ENCODE measurements at regions not wholly inside any gene's neighbourhood (a gene's known extent, or its start where the extent isn't known, plus 50 kb on each side); places are given as distances from the start of the nearest gene placed in this dataset.
"Not testable (repeated sequence)": the region's sequence is repeated elsewhere in the genome, so short reads cannot be mapped to it uniquely, and the experiment has no call there.

- DNase-seq = no peak
These were observed 767.4 kb upstream of the GHITM start for GRCh38 chr10:83371696-83372490.

GRCh38 chr10:83372646-83373045 lies 766.7 kb upstream of the GHITM start:
- DNase-seq = no peak

GRCh38 chr10:83373671-83374070 lies 765.6 kb upstream of the GHITM start:
- no peak for DNase-seq

- no peak for DNase-seq
These were observed 764.6 kb upstream of the GHITM start for GRCh38 chr10:83374741-83375140.

- no peak for DNase-seq
These were observed 764.0 kb upstream of the GHITM start for GRCh38 chr10:83375274-83375673.

- no peak for DNase-seq
These were observed 741.5 kb upstream of the GHITM start for GRCh38 chr10:83397806-83398205.

GRCh38 chr10:83410570-83410969 lies 728.7 kb upstream of the GHITM start:
- DNase-seq = no peak

- DNase-seq = no peak
These were observed 714.0 kb upstream of the GHITM start for GRCh38 chr10:83425306-83425705.

- no peak for DNase-seq
These were observed 712.2 kb upstream of the GHITM start for GRCh38 chr10:83427101-83427500.

GRCh38 chr10:83432261-83433045 lies 706.9 kb upstream of the GHITM start:
- DNase-seq = no peak

- no peak for DNase-seq
These were observed 705.6 kb upstream of the GHITM start for GRCh38 chr10:83433705-83434104.

GRCh38 chr10:83448013-83448412 lies 691.3 kb upstream of the GHITM start:
- no peak for DNase-seq

- DNase-seq = no peak
These were observed 680.7 kb upstream of the GHITM start for GRCh38 chr10:83458611-83459010.

- DNase-seq = no peak
These were observed 680.2 kb upstream of the GHITM start for GRCh38 chr10:83459124-83459523.

- DNase-seq = no peak
These were observed 669.5 kb upstream of the GHITM start for GRCh38 chr10:83469728-83470331.

- DNase-seq = no peak
These were observed 663.1 kb upstream of the GHITM start for GRCh38 chr10:83476211-83476610.

GRCh38 chr10:83489161-83489560 lies 650.1 kb upstream of the GHITM start:
- no peak for DNase-seq

GRCh38 chr10:83492004-83492403 lies 647.3 kb upstream of the GHITM start:
- DNase-seq = no peak

- DNase-seq = no peak
These were observed 626.6 kb upstream of the GHITM start for GRCh38 chr10:83512681-83513080.

- DNase-seq = no peak
These were observed 624.3 kb upstream of the GHITM start for GRCh38 chr10:83515001-83515400.

- no peak for DNase-seq
These were observed 622.5 kb upstream of the GHITM start for GRCh38 chr10:83516788-83517187.

- no peak for DNase-seq
These were observed 621.9 kb upstream of the GHITM start for GRCh38 chr10:83517456-83517855.

- DNase-seq = no peak
These were observed 620.5 kb upstream of the GHITM start for GRCh38 chr10:83518779-83519178.

GRCh38 chr10:83520386-83520785 lies 618.9 kb upstream of the GHITM start:
- DNase-seq = not testable (repeated sequence)

All from SHP77 treated with DMSO at 0.1 percent for 48 hours (cell line).